ENCODE measurements at regions not wholly inside any gene's neighbourhood (a gene's known extent, or its start where the extent isn't known, plus 50 kb on each side); places are given as distances from the start of the nearest gene placed in this dataset.
"Not testable (repeated sequence)": the region's sequence is repeated elsewhere in the genome, so short reads cannot be mapped to it uniquely, and the experiment has no call there.

- no peak overlapping the region for H3K27ac Mint-ChIP-seq
- ChIA-PET CTCF (no interaction called here), POLR2A (no interaction called here)
- H3K27me3 Mint-ChIP-seq, result no peaks in the 10 kb centered on the region
- H3K36me3 Mint-ChIP-seq (ENCODE audit: low read depth), result no peaks in the 10 kb centered on the region
- no peak for DNase-seq
- peaks cover under 1% of the 10 kb centered on the region for H3K4me1 Mint-ChIP-seq
- no peak overlapping the region for H3K4me3 Mint-ChIP-seq
- H3K9me3 Mint-ChIP-seq, result peaks cover 6% of the 10 kb centered on the region
These were observed 65.4 kb upstream of the ANKRD55 start for GRCh38 chr5:56298336-56299090.

GRCh38 chr5:56297851-56298250 lies 64.7 kb upstream of the ANKRD55 start:
- no peak overlapping the region for H3K27ac Mint-ChIP-seq
- H3K36me3 Mint-ChIP-seq (ENCODE audit: low read depth), result no peaks in the 10 kb centered on the region
- no peak for DNase-seq
- POLR2A ChIA-PET, result no interaction called here
- CTCF ChIA-PET, result no interaction called here
- peaks cover 3% of the 10 kb centered on the region for H3K4me1 Mint-ChIP-seq
- H3K4me3 Mint-ChIP-seq, result no peak overlapping the region
- H3K9me3 Mint-ChIP-seq, result peaks cover 8% of the 10 kb centered on the region
- H3K27me3 Mint-ChIP-seq, result no peaks in the 10 kb centered on the region

- H3K4me1 Mint-ChIP-seq, H3K9me3 Mint-ChIP-seq: not testable (repeated sequence)
- CTCF ChIA-PET, result interaction anchor here (0.6 kb wide), 1 partner anchor 86 kb away, joined by 3 read pairs; no protein-coding TSS in a partner anchor
These were observed 62.2 kb upstream of the ANKRD55 start for GRCh38 chr5:56295311-56295710.

DNA sequence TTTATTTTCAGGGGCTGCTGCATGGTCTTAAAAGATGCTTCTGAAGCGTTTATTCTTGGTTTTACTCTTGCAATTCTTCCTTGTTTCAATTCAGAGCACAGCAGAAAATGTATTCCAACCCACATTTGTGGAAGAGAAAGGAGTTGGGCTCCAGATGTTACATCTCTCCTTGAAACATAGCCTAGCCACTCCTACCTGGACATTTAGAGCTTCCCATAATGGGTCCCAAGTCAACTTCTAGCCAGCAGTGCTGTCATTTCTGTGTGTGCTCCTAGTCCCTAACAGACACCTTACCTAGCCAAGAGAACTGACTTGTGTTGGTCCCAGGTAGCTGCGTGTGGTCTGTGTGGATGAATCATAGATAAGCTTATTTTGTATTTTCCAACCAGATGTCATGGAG lies 61.2 kb upstream of the ANKRD55 start:
- H3K27ac Mint-ChIP-seq, result no peak overlapping the region
- H3K4me3 Mint-ChIP-seq, result no peak overlapping the region
- no peaks in the 10 kb centered on the region for H3K27me3 Mint-ChIP-seq
- CTCF ChIA-PET, result no interaction called here
- no peaks in the 10 kb centered on the region for H3K36me3 Mint-ChIP-seq (ENCODE audit: low read depth)
- POLR2A ChIA-PET, result no interaction called here
- no peak for DNase-seq
- H3K9me3 Mint-ChIP-seq, result peaks cover 8% of the 10 kb centered on the region
- H3K4me1 Mint-ChIP-seq, result peaks cover 3% of the 10 kb centered on the region

More at GRCh38 chr5:56295311-56295710, 62.2 kb upstream of the ANKRD55 start:
- H3K27ac Mint-ChIP-seq; H3K27me3 Mint-ChIP-seq; H3K36me3 Mint-ChIP-seq (ENCODE audit: low read depth); DNase-seq; POLR2A ChIA-PET; H3K4me3 Mint-ChIP-seq: not testable (repeated sequence)

GRCh38 chr5:56292874-56293273 lies 59.7 kb upstream of the ANKRD55 start:
- H3K4me3 Mint-ChIP-seq, CTCF ChIA-PET: not testable (repeated sequence)

GRCh38 chr5:56291661-56292374 lies 58.7 kb upstream of the ANKRD55 start:
- Mint-ChIP-seq H3K4me3 (no peak overlapping the region), H3K27ac (no peak overlapping the region), H3K36me3 (ENCODE audit: low read depth) (no peaks in the 10 kb centered on the region), H3K9me3 (peaks cover 6% of the 10 kb centered on the region), H3K27me3 (no peaks in the 10 kb centered on the region), H3K4me1 (peaks cover 3% of the 10 kb centered on the region)
- CTCF ChIA-PET, result interaction anchor here (0.8 to 1.5 kb wide), 2 partner anchors 22 to 546 kb away, joined by 3 to 4 read pairs; no protein-coding TSS in a partner anchor
- DNase-seq, result no peak
- POLR2A ChIA-PET, result no interaction called here

More at GRCh38 chr5:56292874-56293273, 59.7 kb upstream of the ANKRD55 start:
- POLR2A ChIA-PET; DNase-seq; H3K27ac Mint-ChIP-seq; H3K4me1 Mint-ChIP-seq; H3K9me3 Mint-ChIP-seq; H3K36me3 Mint-ChIP-seq (ENCODE audit: low read depth); H3K27me3 Mint-ChIP-seq: not testable (repeated sequence)

DNA sequence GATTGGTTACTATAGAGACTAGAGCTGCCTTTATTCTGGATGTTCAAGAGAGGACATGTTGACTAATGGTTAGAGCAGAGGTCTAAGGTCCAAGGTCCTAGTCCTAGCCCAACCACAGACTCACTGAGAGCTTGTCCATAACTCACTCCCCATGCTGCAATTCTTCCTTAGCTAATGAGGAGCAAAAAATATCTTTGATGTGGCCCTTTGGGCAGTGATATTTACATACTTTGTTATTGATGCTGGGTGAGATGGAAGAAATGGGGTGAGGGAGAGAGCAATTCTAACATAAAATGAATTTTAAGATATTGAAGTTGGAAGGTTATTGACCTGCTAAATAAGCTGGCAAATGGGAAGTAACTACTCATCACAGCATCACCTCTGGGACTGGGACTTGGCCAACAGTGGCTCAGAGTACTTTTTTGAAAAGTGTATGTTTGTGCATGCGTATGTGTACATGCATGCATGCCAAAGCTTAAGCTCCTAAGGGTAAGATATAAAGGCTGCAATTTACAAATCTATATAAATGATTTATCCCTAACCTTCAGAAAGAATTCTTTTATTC lies 58.0 kb upstream of the ANKRD55 start:
- ChIA-PET CTCF (interaction anchor here (1.5 kb wide), 1 partner anchor 547 kb away, joined by 4 read pairs; no protein-coding TSS in a partner anchor), POLR2A (no interaction called here)
- Mint-ChIP-seq H3K4me3 (no peak overlapping the region), H3K36me3 (ENCODE audit: low read depth) (no peaks in the 10 kb centered on the region), H3K27ac (no peak overlapping the region), H3K27me3 (no peaks in the 10 kb centered on the region), H3K9me3 (peaks cover 6% of the 10 kb centered on the region), H3K4me1 (peaks cover 3% of the 10 kb centered on the region)
- DNase-seq, result no peak

DNA sequence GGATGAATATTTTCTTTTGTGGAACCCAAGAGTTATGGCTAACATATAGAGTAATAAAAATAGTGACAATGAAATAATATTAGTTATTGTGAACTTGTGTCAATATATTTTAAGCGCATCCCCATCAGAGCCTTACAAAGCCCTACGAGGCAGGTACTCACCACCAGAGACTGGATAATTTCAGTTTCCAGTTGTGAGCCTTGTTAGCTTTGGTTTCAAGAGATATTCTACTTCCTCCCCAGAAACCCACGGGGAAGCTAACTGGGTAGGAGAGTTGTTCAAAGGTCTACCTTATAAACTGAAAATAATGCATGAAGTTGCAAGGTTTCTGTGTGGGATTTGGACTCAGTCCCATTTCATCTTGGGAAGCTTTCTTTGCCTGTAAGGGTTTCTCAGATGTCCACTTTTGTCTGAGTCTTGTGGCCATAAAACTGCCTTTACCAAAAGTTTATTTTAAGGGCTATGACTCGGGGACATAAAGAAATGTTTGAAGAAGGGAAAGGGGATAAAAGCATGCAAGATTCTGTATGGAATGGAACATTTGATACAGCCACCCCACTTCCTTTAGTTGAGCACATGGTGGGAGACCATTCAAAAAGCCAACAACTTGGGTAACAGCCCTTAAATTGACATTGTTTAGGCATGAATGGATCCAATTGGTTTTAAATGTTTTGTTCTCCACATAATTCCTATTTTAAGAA lies 57.4 kb upstream of the ANKRD55 start:
- Mint-ChIP-seq H3K9me3 (peaks cover 4% of the 10 kb centered on the region), H3K27me3 (no peaks in the 10 kb centered on the region), H3K4me1 (peaks cover 3% of the 10 kb centered on the region), H3K36me3 (ENCODE audit: low read depth) (no peaks in the 10 kb centered on the region), H3K27ac (no peak overlapping the region), H3K4me3 (no peak overlapping the region)
- POLR2A ChIA-PET, result no interaction called here
- CTCF ChIA-PET, result no interaction called here
- DNase-seq, result no peak

DNA sequence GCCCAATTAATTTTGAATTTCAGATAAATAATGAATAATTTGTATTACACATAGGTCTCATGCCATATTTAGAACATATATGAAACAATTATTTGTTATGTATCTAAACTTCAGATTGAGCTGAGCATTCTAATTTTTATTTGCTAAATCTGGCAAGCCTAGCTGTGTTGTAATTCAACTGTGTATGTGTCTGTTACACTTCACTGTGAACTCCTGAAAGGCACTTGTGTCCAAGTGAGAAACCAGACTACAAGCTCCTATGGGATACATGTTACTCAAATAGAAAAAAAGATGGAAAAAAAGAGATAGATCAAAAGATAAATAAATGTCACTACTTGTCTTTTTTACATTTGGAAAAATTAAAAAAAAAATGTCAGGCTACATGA lies 56.5 kb upstream of the ANKRD55 start:
- H3K4me3 Mint-ChIP-seq, result no peak overlapping the region
- POLR2A ChIA-PET, result no interaction called here
- H3K4me1 Mint-ChIP-seq, result peaks cover 3% of the 10 kb centered on the region
- no peaks in the 10 kb centered on the region for H3K27me3 Mint-ChIP-seq
- CTCF ChIA-PET, result interaction anchor here (0.6 kb wide), 1 partner anchor 381 kb away, joined by 4 read pairs; no protein-coding TSS in a partner anchor
- no peaks in the 10 kb centered on the region for H3K36me3 Mint-ChIP-seq (ENCODE audit: low read depth)
- H3K9me3 Mint-ChIP-seq, result peaks cover 4% of the 10 kb centered on the region
- no peak for DNase-seq
- H3K27ac Mint-ChIP-seq, result no peak overlapping the region

DNA sequence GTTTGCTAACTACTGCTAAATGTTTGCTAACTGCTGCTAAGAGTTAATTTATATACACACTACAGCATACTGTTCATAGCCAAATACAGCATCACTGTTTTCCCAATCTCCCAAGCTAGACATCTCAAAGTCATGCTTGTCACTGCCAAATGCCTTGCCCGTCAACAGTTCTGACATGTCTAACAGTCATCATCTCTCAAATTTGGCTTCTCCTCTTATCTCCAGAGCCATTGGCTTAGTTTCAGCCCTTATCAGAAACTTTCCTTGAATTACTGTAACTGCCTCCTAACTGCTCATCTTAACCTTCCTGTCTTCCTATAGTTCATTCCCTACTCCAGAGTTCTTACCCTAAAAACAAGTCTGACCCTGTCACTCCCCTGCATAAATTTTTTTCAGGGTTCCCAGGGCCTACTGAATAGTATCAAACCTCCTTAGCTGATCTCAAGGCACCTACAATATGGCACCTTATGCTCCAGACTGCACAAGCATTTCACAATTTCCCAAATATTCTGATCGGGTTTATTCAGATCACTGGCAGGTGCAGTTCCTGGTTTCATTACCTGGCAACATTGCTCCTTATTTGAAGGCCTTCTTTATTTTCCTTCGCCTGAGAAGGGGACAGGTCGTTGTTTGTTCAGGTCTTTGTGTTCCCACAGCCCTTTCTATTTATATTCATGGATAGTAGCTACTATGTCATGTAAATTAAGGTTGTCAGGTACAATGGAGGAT lies 55.9 kb upstream of the ANKRD55 start:
- ChIA-PET POLR2A (no interaction called here), CTCF (interaction anchor here (0.6 kb wide), 1 partner anchor 382 kb away, joined by 4 read pairs; no protein-coding TSS in a partner anchor)
- Mint-ChIP-seq H3K27ac (no peak overlapping the region), H3K9me3 (peaks cover 4% of the 10 kb centered on the region), H3K4me3 (no peak overlapping the region), H3K27me3 (no peaks in the 10 kb centered on the region), H3K4me1 (peaks cover 3% of the 10 kb centered on the region), H3K36me3 (ENCODE audit: low read depth) (no peaks in the 10 kb centered on the region)
- no peak for DNase-seq

- H3K4me1 Mint-ChIP-seq, result no peaks in the 10 kb centered on the region
- no peaks in the 10 kb centered on the region for H3K9me3 Mint-ChIP-seq
- no peaks in the 10 kb centered on the region for H3K27me3 Mint-ChIP-seq
- H3K27ac Mint-ChIP-seq, result no peak overlapping the region
- no peak overlapping the region for H3K4me3 Mint-ChIP-seq
- DNase-seq, result no peak
- CTCF ChIA-PET, result no interaction called here
- no peaks in the 10 kb centered on the region for H3K36me3 Mint-ChIP-seq (ENCODE audit: low read depth)
- POLR2A ChIA-PET, result no interaction called here
These were observed 53.1 kb upstream of the ANKRD55 start for GRCh38 chr5:56286015-56286884.

GRCh38 chr5:56282951-56283350 lies 49.8 kb upstream of the ANKRD55 start:
- H3K9me3 Mint-ChIP-seq, result no peaks in the 10 kb centered on the region
- H3K27ac Mint-ChIP-seq, result no peak overlapping the region
- CTCF ChIA-PET, result interaction anchor here (1.5 kb wide), 1 partner anchor 12 kb away, joined by 5 read pairs; no protein-coding TSS in a partner anchor
- no peak for DNase-seq
- H3K27me3 Mint-ChIP-seq, result no peaks in the 10 kb centered on the region
- H3K4me1 Mint-ChIP-seq, result no peaks in the 10 kb centered on the region
- no peaks in the 10 kb centered on the region for H3K36me3 Mint-ChIP-seq (ENCODE audit: low read depth)
- POLR2A ChIA-PET, result no interaction called here
- H3K4me3 Mint-ChIP-seq, result no peak overlapping the region
